Neural progenitor cell (in vitro differentiated cells): ENCODE measurements at regions not wholly inside any gene's neighbourhood (a gene's known extent, or its start where the extent isn't known, plus 50 kb on each side); places are given as distances from the start of the nearest gene placed in this dataset.

Experiments used
- CTCF ChIP-seq: fragments of 200-600 bp; sonication (generic); IDR thresholded peaks from 2 replicates; pipeline ENCODE4 v1.5.1; 2017; ENCODE audit warnings: antibody characterized with exemption, mild to moderate bottlenecking
- EZH2 ChIP-seq: fragments of 200-600 bp; sonication (generic); IDR thresholded peaks from 2 replicates; pipeline ENCODE4 v1.6.1; 2017; ENCODE audit warnings: antibody characterized with exemption, mild to moderate bottlenecking, moderate library complexity

- TF ChIP-seq CTCF (no peak), EZH2 (no peak)
Measured at GRCh38 chr5:61850696-61851095, 455.3 kb upstream of the KIF2A start.
